ENCODE measurements at regions not wholly inside any gene's neighbourhood (a gene's known extent, or its start where the extent isn't known, plus 50 kb on each side); places are given as distances from the start of the nearest gene placed in this dataset.
"Not testable (repeated sequence)": the region's sequence is repeated elsewhere in the genome, so short reads cannot be mapped to it uniquely, and the experiment has no call there.

GRCh38 chr11:44383246-44383645 lies 73.3 kb upstream of the ALX4 start:
- intact Hi-C loops (cut with DNase I): no loop called here
- DNase-seq (ENCODE audit: low spot score): peak; percentile 25

DNA sequence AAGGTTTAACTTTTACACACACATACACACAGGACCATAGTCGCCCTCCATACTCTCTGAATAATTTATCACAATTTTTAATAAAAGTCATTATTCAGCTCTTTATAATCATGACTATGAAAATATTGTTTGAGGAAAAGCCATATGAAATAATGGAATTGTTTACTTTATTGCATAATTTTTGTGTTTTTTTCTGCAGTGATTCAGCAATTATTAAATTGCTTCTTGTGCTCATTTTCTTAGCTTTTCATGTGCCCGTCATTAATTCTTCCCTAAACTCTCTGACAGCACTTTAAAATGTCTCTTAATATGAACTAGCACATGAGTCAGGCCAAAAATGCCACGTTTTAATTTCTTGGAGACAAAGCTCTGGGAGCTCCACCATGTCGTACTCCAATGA lies 77.5 kb upstream of the ALX4 start:
- intact Hi-C loops (cut with DNase I): no loop called here
- DNase-seq (ENCODE audit: low spot score): no peak

DNA sequence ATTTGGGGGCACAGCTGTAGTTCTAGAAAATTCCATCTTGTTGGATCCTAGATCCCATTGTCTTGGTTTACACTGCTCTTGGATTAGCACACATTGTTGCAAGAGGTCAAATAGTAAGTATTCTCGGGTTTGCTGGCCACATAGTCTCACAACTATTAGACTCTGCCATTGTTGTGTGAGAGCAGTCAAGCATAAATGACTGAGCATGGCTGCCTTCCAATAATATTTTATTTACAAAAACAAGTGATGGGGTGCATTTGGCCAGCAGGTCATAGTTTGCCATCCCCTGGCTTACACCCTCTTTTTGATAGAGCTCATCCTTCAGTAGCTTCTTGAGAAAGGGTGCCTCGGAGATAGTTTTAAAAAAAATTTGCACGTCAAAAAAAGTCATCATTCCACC lies 77.9 kb upstream of the ALX4 start:
- intact Hi-C loops (cut with DNase I): no loop called here
- DNase-seq (ENCODE audit: low spot score): no peak

DNA sequence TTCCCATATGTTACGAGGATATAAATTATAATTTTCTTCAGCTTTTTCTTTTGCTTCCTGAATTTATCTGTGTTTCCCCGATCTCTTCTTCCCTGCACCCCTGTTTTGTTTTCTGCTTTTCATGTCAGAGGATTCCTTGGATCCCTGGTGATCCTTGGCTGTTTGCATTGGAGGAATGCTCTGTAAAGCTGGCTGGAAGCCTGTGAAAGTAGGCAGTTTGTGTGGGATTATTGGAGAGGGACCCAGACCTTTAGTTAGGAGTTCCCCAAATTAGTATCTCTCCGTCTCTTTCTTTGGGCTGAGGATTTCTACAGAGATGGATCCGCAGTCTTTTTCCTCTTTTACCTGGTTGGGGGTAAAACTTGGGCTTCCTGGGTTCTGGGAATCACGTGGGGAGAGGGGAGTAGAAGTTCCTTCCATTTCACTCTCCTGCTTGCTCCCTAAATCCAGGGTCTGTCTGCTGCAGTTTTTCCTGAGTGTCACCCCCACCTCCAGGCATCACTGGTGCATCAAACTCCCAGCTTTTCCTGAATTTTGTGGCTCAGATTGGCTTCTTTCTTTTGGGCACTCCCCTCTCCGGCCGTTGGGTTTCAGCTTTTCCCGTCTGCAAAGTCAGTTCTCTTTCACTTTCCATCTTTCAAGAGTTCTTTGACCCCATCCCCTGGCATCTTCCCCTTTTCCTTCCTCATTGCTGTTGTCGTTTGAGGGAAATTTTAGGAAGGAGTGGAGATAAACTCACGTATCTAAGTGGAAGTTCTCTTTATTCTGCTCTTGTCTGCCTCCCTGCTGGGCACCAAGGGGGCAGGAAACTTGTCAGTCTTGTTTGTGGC lies 79.1 kb upstream of the ALX4 start:
- intact Hi-C loops (cut with DNase I): no loop called here
- DNase-seq (ENCODE audit: low spot score): peak; percentile 6

- intact Hi-C loops (cut with DNase I): no loop called here
- no peak for DNase-seq (ENCODE audit: low spot score)
These were observed 80.1 kb upstream of the ALX4 start for GRCh38 chr11:44389963-44390605.

DNA sequence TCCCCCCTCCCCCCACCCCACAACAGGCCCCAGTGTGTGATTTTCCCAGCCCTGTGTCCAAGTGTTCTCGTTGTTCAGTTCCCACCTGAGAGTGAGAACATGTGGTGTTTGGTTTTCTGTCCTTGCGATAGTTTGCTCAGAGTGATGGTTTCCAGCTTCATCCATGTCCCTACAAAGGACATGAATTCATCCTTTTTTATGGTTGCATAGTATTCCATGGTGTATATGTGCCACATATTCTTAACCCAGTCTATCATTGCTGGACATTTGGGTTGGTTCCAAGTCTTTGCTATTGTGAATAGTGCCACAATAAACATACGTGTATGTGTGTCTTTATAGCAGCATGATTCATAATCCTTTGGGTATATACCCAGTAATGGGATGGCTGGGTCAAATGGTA lies 81.1 kb upstream of the ALX4 start:
- DNase-seq (ENCODE audit: low spot score); intact Hi-C loops (cut with DNase I): not testable (repeated sequence)

GRCh38 chr11:44396746-44397145 lies 86.8 kb upstream of the ALX4 start:
- intact Hi-C loops (cut with DNase I): not testable (repeated sequence)

GRCh38 chr11:44397586-44398178 lies 87.7 kb upstream of the ALX4 start:
- no peak for DNase-seq (ENCODE audit: low spot score)
- intact Hi-C loops (cut with DNase I): no loop called here

More at GRCh38 chr11:44396746-44397145, 86.8 kb upstream of the ALX4 start:
- not testable (repeated sequence) for DNase-seq (ENCODE audit: low spot score)

DNA sequence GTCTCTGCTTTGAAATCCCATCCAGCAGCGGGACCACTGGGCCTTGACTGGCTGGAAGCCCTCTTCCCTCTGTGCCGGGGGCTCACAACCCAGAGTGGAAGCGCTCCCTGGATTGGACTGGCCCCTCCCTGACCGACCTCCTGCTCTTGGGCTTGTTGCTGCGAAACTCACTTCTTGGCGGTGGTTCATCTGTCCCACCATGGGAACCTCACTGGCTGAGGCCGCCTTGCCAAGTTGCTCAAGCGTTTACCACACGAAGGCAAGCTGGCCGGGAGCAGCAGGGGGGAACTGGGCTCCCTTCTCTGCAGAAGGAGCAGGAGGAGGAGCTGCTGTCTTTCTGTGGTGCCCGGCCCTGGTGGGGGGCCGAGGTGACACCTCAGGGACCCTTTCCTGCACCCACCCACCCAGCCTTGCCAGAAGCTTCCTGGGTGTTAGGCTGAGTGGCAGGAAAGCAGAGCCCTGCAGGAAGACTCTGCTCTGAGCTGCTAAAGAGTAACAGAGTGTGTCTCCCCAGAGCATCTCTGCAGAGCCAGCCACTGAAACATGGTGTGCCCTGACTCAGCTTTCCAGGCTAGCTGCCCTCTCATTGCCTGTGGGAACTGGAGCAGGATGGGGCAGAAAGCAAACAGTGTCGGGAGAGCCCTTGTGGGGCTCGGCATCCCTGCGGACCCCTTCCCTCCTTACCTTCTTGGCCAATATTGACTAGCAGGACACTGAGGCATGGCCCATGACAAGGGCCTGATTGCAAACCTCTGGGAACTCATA lies 88.5 kb upstream of the ALX4 start:
- intact Hi-C loops (cut with DNase I): no loop called here
- DNase-seq (ENCODE audit: low spot score): no peak

GRCh38 chr11:44399968-44400367 lies 90.0 kb upstream of the ALX4 start:
- DNase-seq (ENCODE audit: low spot score): no peak
- intact Hi-C loops (cut with DNase I): no loop called here

- intact Hi-C loops (cut with DNase I): no loop called here
These were observed 90.5 kb upstream of the ALX4 start for GRCh38 chr11:44400431-44400830.

GRCh38 chr11:44402466-44403075 lies 92.6 kb upstream of the ALX4 start:
- intact Hi-C loops (cut with DNase I): no loop called here
- DNase-seq (ENCODE audit: low spot score): no peak

More at GRCh38 chr11:44400431-44400830, 90.5 kb upstream of the ALX4 start:
- no peak for DNase-seq (ENCODE audit: low spot score)

- no peak for DNase-seq (ENCODE audit: low spot score)
- intact Hi-C loops (cut with DNase I): no loop called here
These were observed 93.2 kb upstream of the ALX4 start for GRCh38 chr11:44403176-44403575.

DNA sequence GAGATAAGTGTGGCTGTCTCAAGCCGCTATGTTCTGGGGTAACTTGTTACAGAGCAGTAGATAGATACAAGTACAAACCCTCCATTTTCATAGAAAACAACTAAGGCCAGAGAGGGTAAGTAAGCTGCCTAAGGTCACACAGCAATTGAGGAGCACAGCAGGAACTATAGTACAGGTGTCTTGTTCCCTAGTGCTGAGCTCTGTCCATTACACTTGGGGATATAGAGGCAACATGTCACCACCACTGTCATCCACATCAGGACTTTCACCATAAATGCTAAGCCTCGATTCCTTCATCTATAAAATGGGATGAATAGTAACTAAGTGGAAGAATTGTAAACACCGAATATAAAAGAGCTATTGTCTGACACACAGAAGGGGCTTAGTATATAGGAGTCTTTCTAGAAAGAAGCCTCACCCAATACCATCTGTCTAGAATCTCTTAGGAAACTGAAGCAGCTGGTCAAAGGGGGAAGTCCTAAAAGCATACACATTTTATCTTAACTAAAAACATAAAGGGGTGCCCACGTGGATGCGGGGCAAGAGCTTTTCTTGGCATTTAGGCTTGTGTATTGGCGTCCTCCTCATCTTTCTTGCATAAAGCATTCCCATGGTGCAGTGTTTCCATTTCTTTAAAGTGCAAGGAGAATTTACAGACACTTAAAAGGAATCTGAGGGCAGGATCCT lies 93.8 kb upstream of the ALX4 start:
- DNase-seq (ENCODE audit: low spot score): no peak
- intact Hi-C loops (cut with DNase I): no loop called here

GRCh38 chr11:44404301-44404700 lies 94.4 kb upstream of the ALX4 start:
- intact Hi-C loops (cut with DNase I): no loop called here
- no peak for DNase-seq (ENCODE audit: low spot score)

DNA sequence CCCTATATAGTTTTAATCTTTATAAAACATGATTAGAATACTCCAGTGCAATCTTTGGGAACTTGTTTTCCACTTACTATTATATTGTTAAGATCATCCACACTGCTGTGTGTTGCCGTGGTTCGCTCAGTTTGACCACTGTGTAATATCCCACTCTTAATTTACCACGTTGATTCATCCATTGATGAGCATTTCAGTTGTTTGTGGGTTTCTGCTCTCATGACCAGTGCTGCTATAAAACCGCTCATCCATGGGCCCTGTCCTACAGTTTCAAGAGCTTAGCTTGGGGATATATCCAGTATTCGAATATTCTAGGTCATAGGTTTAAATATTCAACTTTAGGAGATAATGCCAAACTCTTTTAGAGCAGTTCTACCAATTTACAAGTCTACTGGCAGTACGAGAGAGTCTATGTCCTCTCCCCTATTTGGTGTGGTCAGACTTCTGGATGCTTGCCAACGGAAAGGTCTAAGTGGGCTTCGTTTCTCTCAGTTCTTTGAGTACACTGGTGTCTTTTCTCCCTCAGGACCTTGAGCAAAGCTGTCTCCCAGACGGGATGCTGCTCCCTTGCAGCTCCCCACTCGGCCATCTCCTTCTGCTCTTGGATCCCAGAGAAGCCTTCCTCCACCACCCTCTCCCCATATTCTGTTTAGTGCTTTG lies 94.9 kb upstream of the ALX4 start:
- intact Hi-C loops (cut with DNase I): no loop called here
- DNase-seq (ENCODE audit: low spot score): no peak

GRCh38 chr11:44407211-44407996 lies 97.5 kb upstream of the ALX4 start:
- DNase-seq (ENCODE audit: low spot score): no peak
- intact Hi-C loops (cut with DNase I): no loop called here

DNA sequence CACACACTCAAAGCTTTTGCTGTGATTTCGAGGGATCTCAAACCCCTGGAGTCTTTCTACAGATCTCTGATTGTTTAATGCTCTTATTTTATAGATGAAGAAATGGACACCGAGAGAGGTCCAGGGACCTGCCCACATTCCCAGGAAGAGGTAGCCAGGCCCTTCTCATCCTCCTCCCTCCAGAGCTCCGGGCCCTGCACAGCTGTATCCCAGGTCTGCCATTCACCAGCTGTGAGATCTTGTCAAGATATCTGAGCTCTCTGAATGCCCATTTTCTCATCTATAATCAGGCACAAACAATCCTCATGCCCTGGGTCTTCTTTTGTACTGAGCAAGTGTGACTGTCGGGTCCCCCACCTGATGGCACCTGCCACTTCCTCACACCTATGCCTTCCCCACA lies 98.2 kb upstream of the ALX4 start:
- no peak for DNase-seq (ENCODE audit: low spot score)

More for the DNA sequence above, 98.2 kb upstream of the ALX4 start:
- intact Hi-C loops (cut with DNase I): no loop called here
